Neural progenitor cell (in vitro differentiated cells): ENCODE measurements at regions not wholly inside any gene's neighbourhood (a gene's known extent, or its start where the extent isn't known, plus 50 kb on each side); places are given as distances from the start of the nearest gene placed in this dataset. TPM values are rescaled to one million over a fixed set of nuclear protein-coding genes. Genes with fewer than 3 reads are reported as not detected.

ENCODE experiments used
- DNase-seq: peaks from one replicate; pipeline ENCODE4 v3.0.0-alpha.2; 2016; ENCODE audit warnings: low spot score
- H2AFZ ChIP-seq: fragments of 200-600 bp; sonication (generic); replicated peaks from 2 replicates; pipeline ENCODE4 v1.6.1; 2016; ENCODE audit warnings: antibody characterized with exemption
- H3F3A ChIP-seq: fragments of 200-600 bp; sonication (generic); 2 replicates; pipeline ENCODE4 v1.6.1; 2016; ENCODE audit warnings: antibody characterized with exemption, low read depth
- H3K27ac ChIP-seq: fragments of 200-600 bp; sonication (generic); 2 replicates; pipeline ENCODE4 v1.5.1; 2016; ENCODE audit warnings: mild to moderate bottlenecking
- H3K27me3 ChIP-seq: fragments of 200-600 bp; sonication (generic); 2 replicates; pipeline ENCODE4 v1.6.1; 2016; ENCODE audit warnings: mild to moderate bottlenecking, moderate library complexity
- H3K36me3 ChIP-seq: fragments of 200-600 bp; sonication (generic); 2 replicates; pipeline ENCODE4 v1.5.1; 2016
- H3K4me1 ChIP-seq: fragments of 200-600 bp; sonication (generic); 2 replicates; pipeline ENCODE4 v1.6.1; 2016; ENCODE audit warnings: mixed run types
- H3K4me2 ChIP-seq: fragments of 200-600 bp; sonication (generic); 2 replicates; pipeline ENCODE4 v1.6.1; 2016
- H3K4me3 ChIP-seq: fragments of 200-600 bp; sonication (generic); 2 replicates; pipeline ENCODE4 v1.5.1; 2016
- H3K79me2 ChIP-seq: fragments of 200-600 bp; sonication (generic); 2 replicates; pipeline ENCODE4 v1.6.1; 2016; ENCODE audit warnings: low read depth
- H3K9ac ChIP-seq: fragments of 200-600 bp; sonication (generic); 2 replicates; pipeline ENCODE4 v1.6.1; 2016
- H3K9me3 ChIP-seq: fragments of 200-600 bp; sonication (generic); 2 replicates; pipeline ENCODE4 v1.5.1; 2016; ENCODE audit warnings: low read depth
- H4K20me1 ChIP-seq: fragments of 200-600 bp; sonication (generic); 2 replicates; pipeline ENCODE4 v1.6.1; 2016; ENCODE audit warnings: low read depth
- H3K27ac Mint-ChIP-seq: 3 replicates; pipeline ENCODE4 v1.8.0; 2021; ENCODE audit warnings: mixed read lengths
- H3K27me3 Mint-ChIP-seq: 2 replicates; pipeline ENCODE4 v1.8.0; 2022; ENCODE audit warnings: low read depth, mild to moderate bottlenecking, inconsistent platforms, moderate library complexity, mixed read lengths; ENCODE audit not compliant: insufficient read depth
- H3K36me3 Mint-ChIP-seq: 3 replicates; pipeline ENCODE4 v1.8.0; 2021; ENCODE audit warnings: mixed read lengths
- H3K4me1 Mint-ChIP-seq: 3 replicates; pipeline ENCODE4 v1.8.0; 2021; ENCODE audit warnings: mixed read lengths
- H3K4me3 Mint-ChIP-seq: 3 replicates; pipeline ENCODE4 v1.8.0; 2021; ENCODE audit warnings: mild to moderate bottlenecking, moderate library complexity, mixed read lengths
- H3K9me3 Mint-ChIP-seq: 3 replicates; pipeline ENCODE4 v1.8.0; 2020; ENCODE audit warnings: mixed read lengths
- EZH2 ChIP-seq: fragments of 200-600 bp; sonication (generic); IDR thresholded peaks from 2 replicates; pipeline ENCODE4 v1.6.1; 2017; ENCODE audit warnings: antibody characterized with exemption, mild to moderate bottlenecking, moderate library complexity
- EZH2phosphoT487 ChIP-seq: fragments of 200-600 bp; sonication (generic); IDR thresholded peaks from 2 replicates; pipeline ENCODE4 v1.6.1; 2017; ENCODE audit warnings: antibody characterized with exemption
- small RNA-seq: library from RNA; depleted of rRNA; stranded (forward); fragments of <200 nt; gene quantifications from one replicate; pipeline ENCODE3, GENCODE V24; 2015
- TF ChIP-seq, protein P1 (sequence below): fragments of 200-600 bp; sonication (generic); IDR thresholded peaks from 2 replicates; pipeline ENCODE4 v1.5.1; 2017; ENCODE audit warnings: antibody characterized with exemption, mild to moderate bottlenecking

DNA sequence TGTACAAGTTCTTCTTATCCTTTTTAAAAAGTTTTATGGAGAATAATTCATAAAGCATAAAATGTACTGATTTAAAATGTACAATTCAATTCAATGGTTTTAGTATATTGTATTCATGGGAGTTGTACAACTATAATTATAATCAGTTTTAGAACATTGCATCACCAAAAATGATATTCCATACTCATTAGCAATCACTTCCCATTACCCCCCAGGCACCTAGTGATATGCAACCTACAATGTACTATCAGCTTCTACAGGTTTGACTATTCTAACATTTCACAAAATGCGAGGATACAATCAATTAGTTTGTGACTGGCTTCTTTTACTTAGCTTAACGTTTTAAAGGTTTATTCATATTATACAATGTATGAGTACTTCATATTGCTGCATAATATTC lies 49.9 kb upstream of the USP9Y start:
- Mint-ChIP-seq H3K4me1 (no peaks in the 10 kb centered on the region), H3K9me3 (no peaks in the 10 kb centered on the region), H3K27ac (no peak overlapping the region), H3K36me3 (no peaks in the 10 kb centered on the region), H3K4me3 (no peak overlapping the region), H3K27me3 (no peaks in the 10 kb centered on the region)
- H3K4me2 ChIP-seq: no peak overlapping the region
- no peak overlapping the region for H3K4me3 ChIP-seq
- no peak overlapping the region for H2AFZ ChIP-seq
- H3K9ac ChIP-seq: no peak overlapping the region
- no peaks in the 10 kb centered on the region for H3K27me3 ChIP-seq
- no peaks in the 10 kb centered on the region for H3K36me3 ChIP-seq
- DNase-seq: no peak
- H4K20me1 ChIP-seq: no peaks in the 10 kb centered on the region
- H3K27ac ChIP-seq: no peak overlapping the region
- no peaks in the 10 kb centered on the region for H3K4me1 ChIP-seq
- H3F3A ChIP-seq: no peaks in the 10 kb centered on the region
- TF ChIP-seq, protein P1, sequence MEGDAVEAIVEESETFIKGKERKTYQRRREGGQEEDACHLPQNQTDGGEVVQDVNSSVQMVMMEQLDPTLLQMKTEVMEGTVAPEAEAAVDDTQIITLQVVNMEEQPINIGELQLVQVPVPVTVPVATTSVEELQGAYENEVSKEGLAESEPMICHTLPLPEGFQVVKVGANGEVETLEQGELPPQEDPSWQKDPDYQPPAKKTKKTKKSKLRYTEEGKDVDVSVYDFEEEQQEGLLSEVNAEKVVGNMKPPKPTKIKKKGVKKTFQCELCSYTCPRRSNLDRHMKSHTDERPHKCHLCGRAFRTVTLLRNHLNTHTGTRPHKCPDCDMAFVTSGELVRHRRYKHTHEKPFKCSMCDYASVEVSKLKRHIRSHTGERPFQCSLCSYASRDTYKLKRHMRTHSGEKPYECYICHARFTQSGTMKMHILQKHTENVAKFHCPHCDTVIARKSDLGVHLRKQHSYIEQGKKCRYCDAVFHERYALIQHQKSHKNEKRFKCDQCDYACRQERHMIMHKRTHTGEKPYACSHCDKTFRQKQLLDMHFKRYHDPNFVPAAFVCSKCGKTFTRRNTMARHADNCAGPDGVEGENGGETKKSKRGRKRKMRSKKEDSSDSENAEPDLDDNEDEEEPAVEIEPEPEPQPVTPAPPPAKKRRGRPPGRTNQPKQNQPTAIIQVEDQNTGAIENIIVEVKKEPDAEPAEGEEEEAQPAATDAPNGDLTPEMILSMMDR: no peak
- TF ChIP-seq EZH2phosphoT487: no peak
- TF ChIP-seq EZH2: no peak
- no peaks in the 10 kb centered on the region for H3K9me3 ChIP-seq
- no peaks in the 10 kb centered on the region for H3K79me2 ChIP-seq

Small RNA genes in the stretch of these regions (small RNA-seq; reads per million reads assigned to genes)
- not detected for gene RN7SL702P
